HL-60 (cell line): ENCODE measurements at regions not wholly inside any gene's neighbourhood (a gene's known extent, or its start where the extent isn't known, plus 50 kb on each side); places are given as distances from the start of the nearest gene placed in this dataset.

ENCODE experiments used
- CTCF ChIP-seq: IDR thresholded peaks from one replicate; pipeline ENCODE4 v1.5.1; 2011; ENCODE audit warnings: low read length, control low read depth, inconsistent platforms; ENCODE audit not compliant: insufficient read depth
- GABPA ChIP-seq: IDR thresholded peaks from 2 replicates; pipeline ENCODE4 v1.6.1; 2012; ENCODE audit warnings: low read depth
- POLR2AphosphoS5 ChIP-seq: IDR thresholded peaks from 2 replicates; pipeline ENCODE4 v1.6.1; 2012; ENCODE audit warnings: low read depth
- TF ChIP-seq, protein P1 (sequence below): IDR thresholded peaks from 2 replicates; pipeline ENCODE4 v1.6.1; 2012; ENCODE audit warnings: low read depth; ENCODE audit not compliant: insufficient replicate concordance

- no peak for TF ChIP-seq CTCF
- TF ChIP-seq, protein P1, sequence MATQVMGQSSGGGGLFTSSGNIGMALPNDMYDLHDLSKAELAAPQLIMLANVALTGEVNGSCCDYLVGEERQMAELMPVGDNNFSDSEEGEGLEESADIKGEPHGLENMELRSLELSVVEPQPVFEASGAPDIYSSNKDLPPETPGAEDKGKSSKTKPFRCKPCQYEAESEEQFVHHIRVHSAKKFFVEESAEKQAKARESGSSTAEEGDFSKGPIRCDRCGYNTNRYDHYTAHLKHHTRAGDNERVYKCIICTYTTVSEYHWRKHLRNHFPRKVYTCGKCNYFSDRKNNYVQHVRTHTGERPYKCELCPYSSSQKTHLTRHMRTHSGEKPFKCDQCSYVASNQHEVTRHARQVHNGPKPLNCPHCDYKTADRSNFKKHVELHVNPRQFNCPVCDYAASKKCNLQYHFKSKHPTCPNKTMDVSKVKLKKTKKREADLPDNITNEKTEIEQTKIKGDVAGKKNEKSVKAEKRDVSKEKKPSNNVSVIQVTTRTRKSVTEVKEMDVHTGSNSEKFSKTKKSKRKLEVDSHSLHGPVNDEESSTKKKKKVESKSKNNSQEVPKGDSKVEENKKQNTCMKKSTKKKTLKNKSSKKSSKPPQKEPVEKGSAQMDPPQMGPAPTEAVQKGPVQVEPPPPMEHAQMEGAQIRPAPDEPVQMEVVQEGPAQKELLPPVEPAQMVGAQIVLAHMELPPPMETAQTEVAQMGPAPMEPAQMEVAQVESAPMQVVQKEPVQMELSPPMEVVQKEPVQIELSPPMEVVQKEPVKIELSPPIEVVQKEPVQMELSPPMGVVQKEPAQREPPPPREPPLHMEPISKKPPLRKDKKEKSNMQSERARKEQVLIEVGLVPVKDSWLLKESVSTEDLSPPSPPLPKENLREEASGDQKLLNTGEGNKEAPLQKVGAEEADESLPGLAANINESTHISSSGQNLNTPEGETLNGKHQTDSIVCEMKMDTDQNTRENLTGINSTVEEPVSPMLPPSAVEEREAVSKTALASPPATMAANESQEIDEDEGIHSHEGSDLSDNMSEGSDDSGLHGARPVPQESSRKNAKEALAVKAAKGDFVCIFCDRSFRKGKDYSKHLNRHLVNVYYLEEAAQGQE: no peak
- no peak for TF ChIP-seq POLR2AphosphoS5
- TF ChIP-seq GABPA: no peak
Measured at GRCh38 chr3:130250982-130251381, 94.5 kb upstream of the COL6A5 start.
